ENCODE measurements at regions not wholly inside any gene's neighbourhood (a gene's known extent, or its start where the extent isn't known, plus 50 kb on each side); places are given as distances from the start of the nearest gene placed in this dataset.

DNA sequence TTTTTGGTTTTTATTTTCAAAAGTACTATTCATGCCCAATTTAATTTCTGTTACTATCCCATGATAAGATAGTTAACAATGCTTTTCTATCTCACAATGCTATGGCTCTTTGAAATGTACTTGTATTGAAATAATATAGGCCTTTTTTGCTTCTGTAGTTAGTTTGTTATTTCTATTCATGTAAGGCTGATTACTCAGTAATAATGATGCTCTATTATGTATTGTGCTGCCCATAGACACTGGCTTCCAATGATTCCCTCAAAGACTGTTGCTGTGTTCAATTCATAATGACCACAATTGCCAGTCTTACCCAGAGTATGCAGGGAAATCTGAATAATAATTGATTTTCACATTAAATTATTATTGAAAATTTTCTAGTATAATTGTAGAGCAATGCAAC lies 155.5 kb upstream of the POT1 start:
- TF ChIP-seq, protein P1, sequence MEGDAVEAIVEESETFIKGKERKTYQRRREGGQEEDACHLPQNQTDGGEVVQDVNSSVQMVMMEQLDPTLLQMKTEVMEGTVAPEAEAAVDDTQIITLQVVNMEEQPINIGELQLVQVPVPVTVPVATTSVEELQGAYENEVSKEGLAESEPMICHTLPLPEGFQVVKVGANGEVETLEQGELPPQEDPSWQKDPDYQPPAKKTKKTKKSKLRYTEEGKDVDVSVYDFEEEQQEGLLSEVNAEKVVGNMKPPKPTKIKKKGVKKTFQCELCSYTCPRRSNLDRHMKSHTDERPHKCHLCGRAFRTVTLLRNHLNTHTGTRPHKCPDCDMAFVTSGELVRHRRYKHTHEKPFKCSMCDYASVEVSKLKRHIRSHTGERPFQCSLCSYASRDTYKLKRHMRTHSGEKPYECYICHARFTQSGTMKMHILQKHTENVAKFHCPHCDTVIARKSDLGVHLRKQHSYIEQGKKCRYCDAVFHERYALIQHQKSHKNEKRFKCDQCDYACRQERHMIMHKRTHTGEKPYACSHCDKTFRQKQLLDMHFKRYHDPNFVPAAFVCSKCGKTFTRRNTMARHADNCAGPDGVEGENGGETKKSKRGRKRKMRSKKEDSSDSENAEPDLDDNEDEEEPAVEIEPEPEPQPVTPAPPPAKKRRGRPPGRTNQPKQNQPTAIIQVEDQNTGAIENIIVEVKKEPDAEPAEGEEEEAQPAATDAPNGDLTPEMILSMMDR (IDR thresholded peaks at IDR 0.05; ENCODE audit: low read depth, low read length, poor library complexity, severe bottlenecking): no peak
- no peak for TF ChIP-seq EZH2phosphoT487 (IDR thresholded peaks at IDR 0.05; ENCODE audit: borderline replicate concordance, low read length)

Measured in DOHH2 (cell line).